CD4-positive, alpha-beta T cell treated with Interleukin-4 for 1 hour (primary cell): ENCODE measurements at regions not wholly inside any gene's neighbourhood (a gene's known extent, or its start where the extent isn't known, plus 50 kb on each side); places are given as distances from the start of the nearest gene placed in this dataset.

Experiments
- DNase-seq, 2 donors: peaks; one replicate each; pipeline ENCODE4 v3.0.0-alpha.2; 2020 to 2022

- DNase-seq = no peak
Observed at GRCh38 chr5:164357395-164358033, 852.1 kb downstream of the MAT2B start.

- no peak for DNase-seq
Observed at GRCh38 chr5:164358531-164359259, 853.3 kb downstream of the MAT2B start.

- no peak for DNase-seq
Observed at GRCh38 chr5:164359260-164360255, 854.1 kb downstream of the MAT2B start.

- DNase-seq = no peak
Observed at GRCh38 chr5:164360589-164360988, 855.2 kb downstream of the MAT2B start.

GRCh38 chr5:164361986-164362385 lies 856.6 kb downstream of the MAT2B start:
- DNase-seq = no peak

- no peak for DNase-seq
Observed at GRCh38 chr5:164362835-164363234, 857.4 kb downstream of the MAT2B start.

GRCh38 chr5:164364237-164365208 lies 859.1 kb downstream of the MAT2B start:
- DNase-seq = no peak

- no peak for DNase-seq
Observed at GRCh38 chr5:164370841-164371240, 865.4 kb downstream of the MAT2B start.

GRCh38 chr5:164372892-164373291 lies 867.5 kb downstream of the MAT2B start:
- no peak for DNase-seq

- DNase-seq = no peak
Observed at GRCh38 chr5:164373876-164374275, 868.5 kb downstream of the MAT2B start.

- DNase-seq = no peak
Observed at GRCh38 chr5:164375051-164375450, 869.6 kb downstream of the MAT2B start.

GRCh38 chr5:164376843-164377242 lies 871.4 kb downstream of the MAT2B start:
- DNase-seq = no peak

GRCh38 chr5:164377746-164378145 lies 872.3 kb downstream of the MAT2B start:
- DNase-seq = no peak

- DNase-seq = no peak
Observed at GRCh38 chr5:164383662-164384061, 878.2 kb downstream of the MAT2B start.

- DNase-seq = no peak
Observed at GRCh38 chr5:164392531-164392930, 887.1 kb downstream of the MAT2B start.

GRCh38 chr5:164394686-164395194 lies 889.3 kb downstream of the MAT2B start:
- DNase-seq = no peak

- no peak for DNase-seq
Observed at GRCh38 chr5:164412531-164412930, 907.1 kb downstream of the MAT2B start.

- DNase-seq = no peak
Observed at GRCh38 chr5:164420161-164420560, 914.7 kb downstream of the MAT2B start.

- no peak for DNase-seq
Observed at GRCh38 chr5:164422400-164422799, 917.0 kb downstream of the MAT2B start.

- DNase-seq = no peak
Observed at GRCh38 chr5:164431634-164432304, 926.4 kb downstream of the MAT2B start.
